HEK293 (cell line): ENCODE measurements at regions not wholly inside any gene's neighbourhood (a gene's known extent, or its start where the extent isn't known, plus 50 kb on each side); places are given as distances from the start of the nearest gene placed in this dataset.

ENCODE experiments used
- CTCF ChIA-PET: fragments of 350-600 bp; formaldehyde crosslinking; extraction: SDS; loops from one replicate; lab custom pipeline; 2021; ENCODE audit warnings: antibody characterized with exemption; lab: Yijun Ruan, JAX
- POLR2A ChIA-PET: fragments of 300-600 bp; formaldehyde crosslinking; extraction: SDS; loops from one replicate; lab custom pipeline; 2020; ENCODE audit warnings: antibody characterized with exemption, inconsistent platforms; lab: Yijun Ruan, JAX
- H3K27ac ChIP-seq: fragments of 200-500 bp; sonication (Bioruptor generic); 2 replicates; pipeline ENCODE4 v1.5.1; 2014; ENCODE audit warnings: low read depth, low read length, control low read depth, inconsistent platforms; ENCODE audit errors: extremely low read depth
- H3K36me3 ChIP-seq, 2 experiments: fragments of 200-500 bp in 1 of 2; sonication (Bioruptor generic) in 1 of 2; 1 replicate in 1 of 2; 2 replicates in 1 of 2; pipeline ENCODE4 v1.5.1; 2014 to 2017; ENCODE audit warnings: inconsistent platforms in 2 of 2, low read length in 2 of 2; ENCODE audit not compliant: control insufficient read depth in 2 of 2, insufficient read depth in 1 of 2
- H3K4me1 ChIP-seq: fragments of 200-500 bp; sonication (Bioruptor generic); 2 replicates; pipeline ENCODE4 v1.5.1; 2014; ENCODE audit warnings: mild to moderate bottlenecking, low read length, inconsistent platforms; ENCODE audit not compliant: control insufficient read depth, insufficient read depth
- H3K4me3 ChIP-seq: 2 replicates; pipeline ENCODE4 v1.5.1; 2011; ENCODE audit warnings: low read depth, mild to moderate bottlenecking, control low read depth, low read length, moderate library complexity
- H3K9me3 ChIP-seq: fragments of 200-500 bp; sonication (Bioruptor generic); 2 replicates; pipeline ENCODE4 v1.5.1; 2014; ENCODE audit warnings: low read depth, low read length, inconsistent platforms; ENCODE audit not compliant: control insufficient read depth, insufficient read depth
- EGR2 ChIP-seq: fragments of 450-650 bp; formaldehyde crosslinking; IDR thresholded peaks from 2 replicates; pipeline ENCODE4 v1.5.1; 2016; ENCODE audit warnings: low read depth, missing biosample characterization, missing genetic modification characterization
- GLIS2 ChIP-seq: fragments of 450-650 bp; formaldehyde crosslinking; IDR thresholded peaks from 2 replicates; pipeline ENCODE4 v1.5.1; 2016; ENCODE audit warnings: missing biosample characterization, missing genetic modification characterization
- OVOL3 ChIP-seq: fragments of 450-650 bp; formaldehyde crosslinking; IDR thresholded peaks from 2 replicates; pipeline ENCODE4 v1.5.1; 2016; ENCODE audit warnings: missing biosample characterization, missing genetic modification characterization
- SALL2 ChIP-seq: fragments of 450-650 bp; formaldehyde crosslinking; IDR thresholded peaks from 2 replicates; pipeline ENCODE4 v1.5.0; 2017; ENCODE audit warnings: missing biosample characterization, mild to moderate bottlenecking, missing genetic modification characterization, borderline replicate concordance
- SCRT1 ChIP-seq: fragments of 450-650 bp; formaldehyde crosslinking; IDR thresholded peaks from 2 replicates; pipeline ENCODE4 v1.5.1; 2016; ENCODE audit warnings: missing biosample characterization, missing genetic modification characterization, borderline replicate concordance
- TCF7L2 ChIP-seq: IDR thresholded peaks from 2 replicates; pipeline ENCODE4 v1.6.1; 2011; ENCODE audit warnings: low read depth, mild to moderate bottlenecking, inconsistent platforms, low read length, moderate library complexity, borderline replicate concordance
- ZBTB7A ChIP-seq: fragments of 450-650 bp; formaldehyde crosslinking; IDR thresholded peaks from 2 replicates; pipeline ENCODE4 v1.5.1; 2016; ENCODE audit warnings: low read depth, missing biosample characterization, missing genetic modification characterization
- ZFP41 ChIP-seq: fragments of 450-650 bp; formaldehyde crosslinking; IDR thresholded peaks from 2 replicates; pipeline ENCODE4 v1.5.1; 2016; ENCODE audit warnings: missing biosample characterization, missing genetic modification characterization, borderline replicate concordance
- ZNF133 ChIP-seq: fragments of 450-650 bp; formaldehyde crosslinking; IDR thresholded peaks from 2 replicates; pipeline ENCODE4 v1.5.1; 2016; ENCODE audit warnings: missing biosample characterization, missing genetic modification characterization
- ZNF16 ChIP-seq: fragments of 450-650 bp; formaldehyde crosslinking; IDR thresholded peaks from 2 replicates; pipeline ENCODE4 v1.5.1; 2016; ENCODE audit warnings: low read depth, missing biosample characterization, missing genetic modification characterization
- ZNF202 ChIP-seq: fragments of 450-650 bp; formaldehyde crosslinking; IDR thresholded peaks from 2 replicates; pipeline ENCODE4 v1.5.1; 2016; ENCODE audit warnings: missing biosample characterization, missing genetic modification characterization, borderline replicate concordance
- ZNF211 ChIP-seq: fragments of 450-650 bp; formaldehyde crosslinking; IDR thresholded peaks from 2 replicates; pipeline ENCODE4 v1.5.1; 2016; ENCODE audit warnings: low read depth, missing biosample characterization, missing genetic modification characterization
- ZNF221 ChIP-seq: fragments of 450-650 bp; formaldehyde crosslinking; IDR thresholded peaks from 2 replicates; pipeline ENCODE4 v1.5.1; 2017; ENCODE audit warnings: missing biosample characterization, missing genetic modification characterization, borderline replicate concordance
- ZNF302 ChIP-seq: fragments of 450-650 bp; formaldehyde crosslinking; IDR thresholded peaks from 2 replicates; pipeline ENCODE4 v1.5.1; 2016; ENCODE audit warnings: missing biosample characterization, missing genetic modification characterization, low read depth
- ZNF362 ChIP-seq: fragments of 450-650 bp; formaldehyde crosslinking; IDR thresholded peaks from 2 replicates; pipeline ENCODE4 v1.5.1; 2016; ENCODE audit warnings: missing biosample characterization, missing genetic modification characterization
- ZNF426 ChIP-seq: fragments of 450-650 bp; formaldehyde crosslinking; IDR thresholded peaks from 2 replicates; pipeline ENCODE4 v1.5.1; 2017; ENCODE audit warnings: missing biosample characterization, missing genetic modification characterization, mild to moderate bottlenecking, inconsistent platforms, moderate library complexity
- ZNF513 ChIP-seq: fragments of 450-650 bp; IDR thresholded peaks from 2 replicates; pipeline ENCODE4 v1.5.1; 2018; ENCODE audit warnings: missing biosample characterization, missing genetic modification characterization
- ZNF530 ChIP-seq: fragments of 450-650 bp; formaldehyde crosslinking; IDR thresholded peaks from 2 replicates; pipeline ENCODE4 v1.5.1; 2016; ENCODE audit warnings: low read depth, missing biosample characterization, missing genetic modification characterization
- ZNF544 ChIP-seq: fragments of 450-650 bp; formaldehyde crosslinking; IDR thresholded peaks from 2 replicates; pipeline ENCODE4 v1.5.0; 2017; ENCODE audit warnings: missing biosample characterization, missing genetic modification characterization
- ZNF549 ChIP-seq: fragments of 450-650 bp; IDR thresholded peaks from 2 replicates; pipeline ENCODE4 v1.5.1; 2018; ENCODE audit warnings: missing biosample characterization, missing genetic modification characterization, mild to moderate bottlenecking, inconsistent platforms, moderate library complexity
- ZNF626 ChIP-seq: fragments of 450-650 bp; sonication (Bioruptor Pico); formaldehyde crosslinking; IDR thresholded peaks from 2 replicates; pipeline ENCODE4 v1.5.1; 2018; ENCODE audit warnings: missing biosample characterization, missing genetic modification characterization, inconsistent platforms
- ZNF654 ChIP-seq: fragments of 450-650 bp; formaldehyde crosslinking; IDR thresholded peaks from 2 replicates; pipeline ENCODE4 v1.5.1; 2016; ENCODE audit warnings: low read depth, missing biosample characterization, missing genetic modification characterization
- ZSCAN30 ChIP-seq: fragments of 450-650 bp; IDR thresholded peaks from 2 replicates; pipeline ENCODE4 v1.5.1; 2018; ENCODE audit warnings: missing biosample characterization, mild to moderate bottlenecking, missing genetic modification characterization, moderate library complexity
- ZSCAN5A ChIP-seq: fragments of 450-650 bp; formaldehyde crosslinking; IDR thresholded peaks from 2 replicates; pipeline ENCODE4 v1.5.1; 2016; ENCODE audit warnings: missing biosample characterization, missing genetic modification characterization

- no peak for TF ChIP-seq ZNF211
- no peak for TF ChIP-seq ZNF626 (tag by site-specific recombination)
- TF ChIP-seq SALL2 = no peak
- no peak for TF ChIP-seq ZNF202 (tag by site-specific recombination)
- TF ChIP-seq ZSCAN30 (tag by site-specific recombination) = no peak
- TF ChIP-seq ZNF133 = no peak
- TF ChIP-seq ZBTB7A (tag by site-specific recombination) = no peak
Measured at GRCh38 chr3:176942305-176942704, 255.0 kb downstream of the TBL1XR1 start (continued).

- H3K9me3 ChIP-seq = no peaks in the 10 kb centered on the region
- H3K4me3 ChIP-seq = no peak overlapping the region
- TF ChIP-seq TCF7L2 (no peak), ZBTB7A (tag by site-specific recombination) (no peak), SCRT1 (tag by site-specific recombination) (no peak), ZNF513 (tag by site-specific recombination) (no peak)
- H3K36me3 ChIP-seq = no peaks in the 10 kb centered on the region
- no peaks in the 10 kb centered on the region for H3K4me1 ChIP-seq
- no peak overlapping the region for H3K27ac ChIP-seq
- ChIA-PET POLR2A (no interaction called here), CTCF (interaction anchor here (1.4 kb wide), 1 partner anchor 69 kb away, joined by 13 read pairs; no protein-coding TSS in a partner anchor)
Measured at GRCh38 chr3:176941689-176942088, 255.6 kb downstream of the TBL1XR1 start.

- H3K36me3 ChIP-seq = no peaks in the 10 kb centered on the region
- no peak for TF ChIP-seq ZNF513 (tag by site-specific recombination)
- peak; percentile 81 for TF ChIP-seq ZNF654 (tag by site-specific recombination)
- TF ChIP-seq ZNF549 (tag by site-specific recombination) = no peak
- no peak overlapping the region for H3K4me3 ChIP-seq
- no peak overlapping the region for H3K27ac ChIP-seq
- no peaks in the 10 kb centered on the region for H3K9me3 ChIP-seq
- ChIA-PET POLR2A (no interaction called here), CTCF (interaction anchor here (0.5 to 2.6 kb wide), 6 partner anchors 10 to 983 kb away, joined by 3 to 42 read pairs (median 3); no protein-coding TSS in a partner anchor)
- no peaks in the 10 kb centered on the region for H3K4me1 ChIP-seq
Measured at GRCh38 chr3:176939022-176939817, 258.1 kb downstream of the TBL1XR1 start.

- Histone ChIP-seq H3K4me1 (no peaks in the 10 kb centered on the region), H3K27ac (no peak overlapping the region), H3K9me3 (no peaks in the 10 kb centered on the region), H3K4me3 (no peak overlapping the region), H3K36me3 (no peaks in the 10 kb centered on the region)
- POLR2A ChIA-PET = no interaction called here
- CTCF ChIA-PET = interaction anchor here (0.6 to 2.6 kb wide), 8 partner anchors 9 to 1319 kb away, joined by 3 to 42 read pairs (median 4); no protein-coding TSS in a partner anchor
- no peak for TF ChIP-seq ZNF426 (tag by site-specific recombination)
- no peak for TF ChIP-seq SCRT1 (tag by site-specific recombination)
- no peak for TF ChIP-seq ZSCAN5A (tag by site-specific recombination)
- no peak for TF ChIP-seq ZNF362
- TF ChIP-seq ZNF544 (tag by site-specific recombination) = no peak
- no peak for TF ChIP-seq ZNF302
- no peak for TF ChIP-seq ZFP41
- no peak for TF ChIP-seq OVOL3
- TF ChIP-seq EGR2 = no peak
- TF ChIP-seq ZNF530 (tag by site-specific recombination) = no peak
- TF ChIP-seq ZNF221 (tag by site-specific recombination) = no peak
- TF ChIP-seq GLIS2 = no peak
- TF ChIP-seq ZNF16 (tag by site-specific recombination) = no peak
Measured at GRCh38 chr3:176937994-176938393, 259.3 kb downstream of the TBL1XR1 start.
